Smooth muscle cell (in vitro differentiated cells): ENCODE measurements at regions not wholly inside any gene's neighbourhood (a gene's known extent, or its start where the extent isn't known, plus 50 kb on each side); places are given as distances from the start of the nearest gene placed in this dataset.

Experiments
- DNase-seq: peaks from one replicate; lab custom pipeline; 2025; ENCODE audit not compliant: unreplicated experiment; lab: John Stamatoyannopoulos, UW
- H2AFZ ChIP-seq: fragments of 200-600 bp; sonication (generic); 2 replicates; pipeline ENCODE4 v1.6.0; 2016; ENCODE audit warnings: antibody characterized with exemption, low read depth, mild to moderate bottlenecking
- H3F3A ChIP-seq: fragments of 200-600 bp; sonication (generic); 2 replicates; pipeline ENCODE4 v1.6.0; 2017; ENCODE audit warnings: antibody characterized with exemption, low read depth
- H3K27ac ChIP-seq: fragments of 200-600 bp; sonication (generic); 2 replicates; pipeline ENCODE4 v1.5.1; 2016; ENCODE audit warnings: low read depth, mild to moderate bottlenecking
- H3K27me3 ChIP-seq: fragments of 200-600 bp; sonication (generic); 2 replicates; pipeline ENCODE4 v1.6.1; 2016; ENCODE audit warnings: low read depth, mild to moderate bottlenecking
- H3K36me3 ChIP-seq: fragments of 200-600 bp; sonication (generic); 2 replicates; pipeline ENCODE4 v1.5.1; 2016; ENCODE audit warnings: low read depth
- H3K4me1 ChIP-seq: fragments of 200-600 bp; sonication (generic); 2 replicates; pipeline ENCODE4 v1.5.1; 2016; ENCODE audit warnings: low read depth
- H3K4me2 ChIP-seq: fragments of 200-600 bp; sonication (generic); 2 replicates; pipeline ENCODE4 v1.6.0; 2016; ENCODE audit warnings: mild to moderate bottlenecking
- H3K4me3 ChIP-seq: fragments of 200-600 bp; sonication (generic); 2 replicates; pipeline ENCODE4 v1.5.1; 2016; ENCODE audit warnings: mild to moderate bottlenecking
- H3K79me2 ChIP-seq: fragments of 200-600 bp; sonication (generic); 2 replicates; pipeline ENCODE4 v1.6.0; 2016; ENCODE audit warnings: low read depth, mild to moderate bottlenecking
- H3K9ac ChIP-seq: fragments of 200-600 bp; sonication (generic); 2 replicates; pipeline ENCODE4 v1.6.0; 2016; ENCODE audit warnings: low read depth
- H3K9me3 ChIP-seq: fragments of 200-600 bp; sonication (generic); replicated peaks from 2 replicates; pipeline ENCODE4 v1.5.1; 2016; ENCODE audit warnings: low read depth
- H4K20me1 ChIP-seq: fragments of 200-600 bp; sonication (generic); 2 replicates; pipeline ENCODE4 v1.6.0; 2016; ENCODE audit warnings: low read depth
- WGBS: methylation state at CpG from one replicate; pipeline ENCODE4 v1.1.7; 2016; ENCODE audit warnings: low lambda C conversion rate; 5-methylcytosine and 5-hydroxymethylcytosine counted together
- TF ChIP-seq, protein P1 (sequence below): fragments of 200-600 bp; sonication (generic); IDR thresholded peaks from 2 replicates; pipeline ENCODE4 v1.5.1; 2017; ENCODE audit warnings: borderline replicate concordance, mild to moderate bottlenecking, antibody characterized with exemption; ENCODE audit not compliant: insufficient read depth, poor library complexity, severe bottlenecking

DNA sequence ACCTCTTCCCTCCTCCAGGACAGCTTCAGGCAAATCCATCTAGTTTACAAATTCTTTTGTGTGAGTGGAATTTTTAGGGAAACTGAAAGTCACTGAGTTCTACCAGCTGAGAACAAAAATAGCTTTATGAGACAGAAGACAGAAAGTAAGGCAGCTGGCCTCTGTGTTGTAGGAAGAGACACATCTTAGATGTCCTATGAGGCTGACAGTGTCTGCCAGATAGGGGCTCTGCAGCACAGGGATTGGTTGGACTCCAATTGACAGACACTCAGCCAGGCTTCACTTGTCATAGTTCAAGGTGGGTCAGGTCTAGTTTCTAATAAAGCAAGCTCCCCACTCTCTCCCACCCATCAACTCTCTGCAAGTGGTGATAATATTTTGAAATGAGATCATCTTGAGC, 574.9 kb downstream of the CCSER2 start:
- Histone ChIP-seq H3K4me3 (no peak overlapping the region), H3K9me3 (no peaks in the 10 kb centered on the region), H4K20me1 (no peaks in the 10 kb centered on the region), H3K4me1 (no peaks in the 10 kb centered on the region), H3K27ac (no peak overlapping the region), H3F3A (no peaks in the 10 kb centered on the region), H3K36me3 (no peaks in the 10 kb centered on the region), H3K9ac (no peak overlapping the region), H2AFZ (no peak overlapping the region), H3K4me2 (no peak overlapping the region), H3K27me3 (no peaks in the 10 kb centered on the region), H3K79me2 (no peaks in the 10 kb centered on the region)
- no peak for DNase-seq
- TF ChIP-seq, protein P1, sequence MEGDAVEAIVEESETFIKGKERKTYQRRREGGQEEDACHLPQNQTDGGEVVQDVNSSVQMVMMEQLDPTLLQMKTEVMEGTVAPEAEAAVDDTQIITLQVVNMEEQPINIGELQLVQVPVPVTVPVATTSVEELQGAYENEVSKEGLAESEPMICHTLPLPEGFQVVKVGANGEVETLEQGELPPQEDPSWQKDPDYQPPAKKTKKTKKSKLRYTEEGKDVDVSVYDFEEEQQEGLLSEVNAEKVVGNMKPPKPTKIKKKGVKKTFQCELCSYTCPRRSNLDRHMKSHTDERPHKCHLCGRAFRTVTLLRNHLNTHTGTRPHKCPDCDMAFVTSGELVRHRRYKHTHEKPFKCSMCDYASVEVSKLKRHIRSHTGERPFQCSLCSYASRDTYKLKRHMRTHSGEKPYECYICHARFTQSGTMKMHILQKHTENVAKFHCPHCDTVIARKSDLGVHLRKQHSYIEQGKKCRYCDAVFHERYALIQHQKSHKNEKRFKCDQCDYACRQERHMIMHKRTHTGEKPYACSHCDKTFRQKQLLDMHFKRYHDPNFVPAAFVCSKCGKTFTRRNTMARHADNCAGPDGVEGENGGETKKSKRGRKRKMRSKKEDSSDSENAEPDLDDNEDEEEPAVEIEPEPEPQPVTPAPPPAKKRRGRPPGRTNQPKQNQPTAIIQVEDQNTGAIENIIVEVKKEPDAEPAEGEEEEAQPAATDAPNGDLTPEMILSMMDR = no peak

GRCh38 chr10:84907461-84908009, 579.1 kb downstream of the CCSER2 start:
- Histone ChIP-seq H3F3A (no peaks in the 10 kb centered on the region), H3K36me3 (no peaks in the 10 kb centered on the region), H3K9ac (no peak overlapping the region), H3K9me3 (no peaks in the 10 kb centered on the region), H4K20me1 (no peaks in the 10 kb centered on the region), H3K4me3 (no peak overlapping the region), H3K4me2 (no peak overlapping the region), H3K27me3 (no peaks in the 10 kb centered on the region), H3K4me1 (no peaks in the 10 kb centered on the region), H2AFZ (no peak overlapping the region), H3K79me2 (no peaks in the 10 kb centered on the region), H3K27ac (no peak overlapping the region)
- TF ChIP-seq, protein P1 = no peak
- WGBS = 98% methylated on average over 4 of the region's 4 CpGs
- DNase-seq = no peak

- Histone ChIP-seq H3K4me3 (no peak overlapping the region), H3K79me2 (no peaks in the 10 kb centered on the region), H3K9me3 (no peaks in the 10 kb centered on the region), H4K20me1 (no peaks in the 10 kb centered on the region), H2AFZ (no peak overlapping the region), H3K36me3 (no peaks in the 10 kb centered on the region), H3K27me3 (no peaks in the 10 kb centered on the region), H3K9ac (no peak overlapping the region), H3K4me2 (no peak overlapping the region), H3K27ac (no peak overlapping the region), H3F3A (no peaks in the 10 kb centered on the region), H3K4me1 (no peaks in the 10 kb centered on the region)
- no peak for DNase-seq
- WGBS = 56% methylated on average over 4 of the region's 4 CpGs
- TF ChIP-seq, protein P1 = no peak
These were observed 580.1 kb downstream of the CCSER2 start for GRCh38 chr10:84908491-84908890.

DNA sequence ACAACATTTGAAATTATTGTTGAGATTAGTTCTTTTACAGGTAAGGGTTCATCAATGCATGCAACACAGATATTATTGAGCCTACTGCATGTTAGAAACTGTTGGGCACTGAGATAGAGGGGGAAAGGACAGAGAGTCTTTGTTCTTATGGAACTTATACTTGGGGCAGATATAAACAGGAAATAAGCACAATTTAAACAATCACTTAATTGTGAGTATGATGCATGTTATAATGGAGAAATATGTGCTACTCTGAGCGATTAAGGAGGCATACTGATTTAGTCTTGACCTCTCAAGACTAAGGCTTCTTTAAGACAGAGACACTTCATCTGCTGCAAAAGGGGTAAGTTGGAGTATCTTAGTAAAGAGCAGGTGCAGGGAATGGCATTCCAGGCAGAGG, 593.3 kb downstream of the CCSER2 start:
- Histone ChIP-seq H3F3A (no peaks in the 10 kb centered on the region), H3K9me3 (no peaks in the 10 kb centered on the region), H3K4me3 (no peak overlapping the region), H2AFZ (no peak overlapping the region), H3K79me2 (no peaks in the 10 kb centered on the region), H3K27me3 (peaks cover 19% of the 10 kb centered on the region), H3K9ac (no peak overlapping the region), H3K4me2 (no peak overlapping the region), H3K27ac (no peak overlapping the region), H4K20me1 (no peaks in the 10 kb centered on the region), H3K4me1 (no peaks in the 10 kb centered on the region), H3K36me3 (no peaks in the 10 kb centered on the region)
- TF ChIP-seq, protein P1 = no peak
- DNase-seq = no peak
- 87% methylated on average over 1 of the region's 1 CpG for WGBS
